ENCODE measurements at regions not wholly inside any gene's neighbourhood (a gene's known extent, or its start where the extent isn't known, plus 50 kb on each side); places are given as distances from the start of the nearest gene placed in this dataset.

DNA sequence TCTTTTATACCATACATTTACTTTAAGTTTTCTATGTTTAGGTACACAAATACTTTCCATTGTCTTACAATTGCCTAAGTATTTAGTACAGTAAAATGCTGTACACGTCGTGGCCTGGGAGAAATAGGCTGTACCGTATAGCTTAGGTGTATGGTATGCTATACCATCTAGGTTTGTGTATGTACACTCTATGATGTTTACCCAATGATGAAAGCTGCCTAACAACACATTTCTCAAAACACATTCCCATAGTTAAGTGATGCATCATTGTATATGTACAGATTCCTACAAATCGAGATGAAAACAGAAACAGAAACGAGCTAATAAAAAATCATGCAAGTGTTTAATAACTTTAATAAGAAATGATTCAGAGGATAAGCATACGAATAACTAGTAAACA, 51.6 kb downstream of the SPANXA2 start:
- Histone ChIP-seq H3K4me3 (ENCODE audit: low read length) (no peak overlapping the region), H3K9ac (ENCODE audit: extremely low read depth, low read length, poor library complexity, severe bottlenecking) (no peak overlapping the region), H3K27ac (ENCODE audit: low read depth, low read length) (no peak overlapping the region), H3K9me3 (ENCODE audit: control insufficient read depth, low read length) (no peaks in the 10 kb centered on the region), H3K4me1 (ENCODE audit: control insufficient read depth, insufficient read depth, low read length) (no peaks in the 10 kb centered on the region), H3K36me3 (ENCODE audit: control insufficient read depth, insufficient read depth, low read length) (no peaks in the 10 kb centered on the region), H3K27me3 (ENCODE audit: control insufficient read depth, insufficient read depth, low read length, poor library complexity, severe bottlenecking) (no peaks in the 10 kb centered on the region)
- H3K4me3 Mint-ChIP-seq = no peak overlapping the region
- no peaks in the 10 kb centered on the region for H3K4me1 Mint-ChIP-seq
- H3K27me3 Mint-ChIP-seq (ENCODE audit: insufficient read depth) = no peaks in the 10 kb centered on the region
- H3K9me3 Mint-ChIP-seq = peaks cover 51% of the 10 kb centered on the region
- DNase-seq = no peak
- no peaks in the 10 kb centered on the region for H3K36me3 Mint-ChIP-seq (ENCODE audit: low read depth)
- no peak overlapping the region for H3K27ac Mint-ChIP-seq
- TF ChIP-seq CTCF (conservative IDR thresholded peaks at IDR 0.05) = no peak
- 93% methylated on average over 3 of the region's 6 CpGs; no CpG with 5 or more reads in 1 of the 2 experiments for WGBS, 2 experiments (ENCODE audit: insufficient coverage in 1 of 2, insufficient read length in 1 of 2)

- Histone ChIP-seq H3K9me3 (ENCODE audit: control insufficient read depth, low read length) (no peaks in the 10 kb centered on the region), H3K4me1 (ENCODE audit: control insufficient read depth, insufficient read depth, low read length) (no peaks in the 10 kb centered on the region), H3K27ac (ENCODE audit: low read depth, low read length) (no peak overlapping the region), H3K27me3 (ENCODE audit: control insufficient read depth, insufficient read depth, low read length, poor library complexity, severe bottlenecking) (no peaks in the 10 kb centered on the region), H3K36me3 (ENCODE audit: control insufficient read depth, insufficient read depth, low read length) (no peaks in the 10 kb centered on the region), H3K9ac (ENCODE audit: extremely low read depth, low read length, poor library complexity, severe bottlenecking) (no peak overlapping the region), H3K4me3 (ENCODE audit: low read length) (no peak overlapping the region)
- Mint-ChIP-seq H3K4me3 (no peak overlapping the region), H3K9me3 (peaks cover 39% of the 10 kb centered on the region), H3K4me1 (no peaks in the 10 kb centered on the region), H3K27ac (no peak overlapping the region), H3K27me3 (ENCODE audit: insufficient read depth) (no peaks in the 10 kb centered on the region), H3K36me3 (ENCODE audit: low read depth) (no peaks in the 10 kb centered on the region)
- no peak for TF ChIP-seq CTCF (conservative IDR thresholded peaks at IDR 0.05)
- no peak for DNase-seq
- WGBS, 2 experiments (ENCODE audit: insufficient coverage in 1 of 2, insufficient read length in 1 of 2) = 80 to 95% methylated on average over 1 to 2 of the region's 3 CpGs
Observed at GRCh38 chrX:141642979-141643378, 53.5 kb downstream of the SPANXA2 start.
